GM23338 (cell line): ENCODE measurements at regions not wholly inside any gene's neighbourhood (a gene's known extent, or its start where the extent isn't known, plus 50 kb on each side); places are given as distances from the start of the nearest gene placed in this dataset.

Source experiments
- ATAC-seq: fragments of 200-7000 bp; cut with Tn5 transposase; 3 replicates; pipeline ENCODE4 v1.9.1; 2020
- DNase-seq: peaks from one replicate; pipeline ENCODE4 v3.0.0-alpha.2; 2015; ENCODE audit warnings: low spot score
- H2AFZ ChIP-seq: fragments of 200-600 bp; sonication (generic); 2 replicates; pipeline ENCODE4 v1.8.0; 2016; ENCODE audit warnings: antibody characterized with exemption, mild to moderate bottlenecking, moderate library complexity
- H3F3A ChIP-seq: fragments of 200-600 bp; sonication (generic); replicated peaks from 2 replicates; pipeline ENCODE4 v1.8.0; 2017; ENCODE audit warnings: antibody characterized with exemption, mixed run types, low read depth
- H3K27ac ChIP-seq: fragments of 200-600 bp; sonication (generic); 2 replicates; pipeline ENCODE4 v1.6.1; 2016; ENCODE audit warnings: low read depth
- H3K27me3 ChIP-seq: fragments of 200-600 bp; sonication (generic); 2 replicates; pipeline ENCODE4 v1.8.0; 2016; ENCODE audit warnings: mild to moderate bottlenecking, mixed run types, moderate library complexity; ENCODE audit not compliant: insufficient read depth
- H3K36me3 ChIP-seq: fragments of 200-600 bp; sonication (generic); 2 replicates; pipeline ENCODE4 v1.8.0; 2016; ENCODE audit warnings: mild to moderate bottlenecking; ENCODE audit not compliant: insufficient read depth
- H3K4me1 ChIP-seq: fragments of 200-600 bp; sonication (generic); 2 replicates; pipeline ENCODE4 v1.8.0; 2016; ENCODE audit warnings: mild to moderate bottlenecking, moderate library complexity; ENCODE audit not compliant: insufficient read depth
- H3K4me2 ChIP-seq: fragments of 200-600 bp; sonication (generic); 2 replicates; pipeline ENCODE4 v1.7.1; 2017; ENCODE audit warnings: mixed run types
- H3K4me3 ChIP-seq: fragments of 200-600 bp; sonication (generic); 2 replicates; pipeline ENCODE4 v1.6.1; 2016; ENCODE audit warnings: mixed run types
- H3K79me2 ChIP-seq: fragments of 200-600 bp; sonication (generic); replicated peaks from 2 replicates; pipeline ENCODE4 v1.8.0; 2017; ENCODE audit warnings: mild to moderate bottlenecking; ENCODE audit not compliant: insufficient read depth
- H3K9me2 ChIP-seq: fragments of 200-600 bp; sonication (generic); 2 replicates; pipeline ENCODE4 v1.8.0; 2017; ENCODE audit not compliant: insufficient read depth
- H4K20me1 ChIP-seq: fragments of 200-600 bp; sonication (generic); replicated peaks from 2 replicates; pipeline ENCODE4 v1.8.0; 2017; ENCODE audit warnings: mild to moderate bottlenecking; ENCODE audit not compliant: insufficient read depth
- H3K27ac Mint-ChIP-seq: 2 replicates; pipeline ENCODE4 v1.8.0; 2020; ENCODE audit warnings: inconsistent platforms, mild to moderate bottlenecking, moderate library complexity, mixed read lengths
- H3K27me3 Mint-ChIP-seq: 3 replicates; pipeline ENCODE4 v1.8.0; 2022; ENCODE audit warnings: low read depth, mild to moderate bottlenecking, moderate library complexity, mixed read lengths, inconsistent platforms; ENCODE audit not compliant: insufficient read depth, poor library complexity
- H3K36me3 Mint-ChIP-seq: 3 replicates; pipeline ENCODE4 v1.8.0; 2021; ENCODE audit warnings: low read depth, mild to moderate bottlenecking, inconsistent platforms, moderate library complexity, mixed read lengths
- H3K4me1 Mint-ChIP-seq: 3 replicates; pipeline ENCODE4 v1.8.0; 2020; ENCODE audit warnings: mild to moderate bottlenecking, inconsistent platforms, mixed read lengths
- H3K4me3 Mint-ChIP-seq: 3 replicates; pipeline ENCODE4 v1.8.0; 2021; ENCODE audit warnings: moderate library complexity, mild to moderate bottlenecking, inconsistent platforms, mixed read lengths
- H3K9me3 Mint-ChIP-seq: 3 replicates; pipeline ENCODE4 v1.8.0; 2020; ENCODE audit warnings: moderate library complexity, mild to moderate bottlenecking, inconsistent platforms, mixed read lengths
- CREB1 ChIP-seq: fragments of 250-450 bp; sonication (Bioruptor Pico); IDR thresholded peaks from 2 replicates; pipeline ENCODE4 v1.5.0; 2020; ENCODE audit warnings: low read depth, mild to moderate bottlenecking, moderate library complexity
- EZH2 ChIP-seq: fragments of 200-600 bp; sonication (generic); IDR thresholded peaks from one replicate; pipeline ENCODE4 v1.8.0; 2017; ENCODE audit warnings: antibody characterized with exemption, mild to moderate bottlenecking, low read depth; ENCODE audit not compliant: unreplicated experiment
- EZH2phosphoT487 ChIP-seq: fragments of 200-600 bp; sonication (generic); IDR thresholded peaks from one replicate; pipeline ENCODE4 v1.8.1; 2018; ENCODE audit warnings: antibody characterized with exemption; ENCODE audit not compliant: unreplicated experiment
- JUNB ChIP-seq: IDR thresholded peaks from one replicate; pipeline ENCODE4 v1.6.1; 2016; ENCODE audit warnings: antibody characterized with exemption; ENCODE audit not compliant: unreplicated experiment
- NANOG ChIP-seq: IDR thresholded peaks from 2 replicates; pipeline ENCODE4 v1.6.1; 2016; ENCODE audit warnings: antibody characterized with exemption, borderline replicate concordance
- POLR2AphosphoS5 ChIP-seq: IDR thresholded peaks from 2 replicates; pipeline ENCODE4 v1.6.1; 2016; ENCODE audit warnings: antibody characterized with exemption, low read depth
- REST ChIP-seq: IDR thresholded peaks from one replicate; pipeline ENCODE4 v1.6.1; 2018; ENCODE audit warnings: antibody characterized with exemption; ENCODE audit not compliant: unreplicated experiment
- ZNF114 ChIP-seq: fragments of 250-450 bp; sonication (Bioruptor Pico); IDR thresholded peaks from 2 replicates; pipeline ENCODE4 v1.5.0; 2020; ENCODE audit warnings: mild to moderate bottlenecking, moderate library complexity
- ZNF331 ChIP-seq: fragments of 250-450 bp; sonication (Bioruptor Pico); IDR thresholded peaks from 2 replicates; pipeline ENCODE4 v1.5.0; 2020; ENCODE audit warnings: low read depth, mild to moderate bottlenecking, moderate library complexity
- TF ChIP-seq, protein P1 (sequence below): fragments of 250-450 bp; sonication (Bioruptor Pico); IDR thresholded peaks from 2 replicates; pipeline ENCODE4 v1.5.0; 2020; ENCODE audit warnings: mild to moderate bottlenecking, moderate library complexity

DNA sequence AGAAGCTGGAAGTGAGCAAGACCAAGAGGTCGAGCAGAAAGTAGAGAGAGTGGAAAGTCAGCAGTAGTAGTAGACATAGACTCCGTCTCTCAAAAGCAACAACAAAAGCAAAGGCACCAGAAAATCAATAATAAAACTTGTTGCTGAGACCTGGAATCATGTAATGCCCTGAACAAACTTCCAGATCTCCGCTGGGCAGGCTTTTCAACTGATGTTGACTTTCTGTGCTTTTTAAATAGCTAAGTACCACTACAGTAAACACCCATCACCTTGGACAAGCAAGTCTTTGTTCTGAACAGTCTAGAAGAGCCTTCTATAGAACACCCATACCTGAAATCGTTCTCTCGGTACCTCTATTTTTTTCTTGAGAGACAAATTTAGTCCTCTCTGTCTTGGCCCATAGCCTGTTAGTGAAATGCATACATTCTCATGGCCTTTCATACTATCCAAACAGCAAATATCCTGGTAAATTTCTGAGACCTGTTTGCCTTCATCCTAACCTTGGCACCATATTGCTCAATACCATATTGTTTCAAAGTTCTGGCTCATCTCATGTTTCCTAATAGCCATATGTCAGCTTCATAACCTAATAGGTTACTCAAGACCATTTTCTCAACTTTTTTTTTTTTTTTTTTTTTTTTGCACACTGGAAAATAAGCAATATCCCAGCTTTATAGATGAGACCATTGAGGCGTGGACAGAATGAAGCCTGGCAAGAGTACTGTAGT is 200.6 kb upstream of the RBPJ start (continued):
- TF ChIP-seq CREB1 (no peak), JUNB (no peak), ZNF331 (CRISPR knock-in tag) (no peak), EZH2phosphoT487 (no peak), EZH2 (no peak), POLR2AphosphoS5 (no peak), ZNF114 (no peak), NANOG (no peak), REST (no peak)

- Histone ChIP-seq H3K79me2 (no peaks in the 10 kb centered on the region), H2AFZ (no peak overlapping the region), H4K20me1 (no peaks in the 10 kb centered on the region), H3F3A (no peaks in the 10 kb centered on the region), H3K36me3 (no peaks in the 10 kb centered on the region), H3K27me3 (no peaks in the 10 kb centered on the region), H3K4me3 (no peak overlapping the region), H3K4me2 (no peak overlapping the region), H3K27ac (no peak overlapping the region), H3K9me2 (peaks cover 8% of the 10 kb centered on the region; the same call in 1 of the 2 replicates), H3K4me1 (no peaks in the 10 kb centered on the region)
- Mint-ChIP-seq H3K4me1 (no peaks in the 10 kb centered on the region), H3K27ac (no peak overlapping the region), H3K4me3 (no peak overlapping the region), H3K9me3 (no peaks in the 10 kb centered on the region), H3K27me3 (no peaks in the 10 kb centered on the region), H3K36me3 (no peaks in the 10 kb centered on the region)
- no peak for TF ChIP-seq CREB1
- TF ChIP-seq, protein P1, sequence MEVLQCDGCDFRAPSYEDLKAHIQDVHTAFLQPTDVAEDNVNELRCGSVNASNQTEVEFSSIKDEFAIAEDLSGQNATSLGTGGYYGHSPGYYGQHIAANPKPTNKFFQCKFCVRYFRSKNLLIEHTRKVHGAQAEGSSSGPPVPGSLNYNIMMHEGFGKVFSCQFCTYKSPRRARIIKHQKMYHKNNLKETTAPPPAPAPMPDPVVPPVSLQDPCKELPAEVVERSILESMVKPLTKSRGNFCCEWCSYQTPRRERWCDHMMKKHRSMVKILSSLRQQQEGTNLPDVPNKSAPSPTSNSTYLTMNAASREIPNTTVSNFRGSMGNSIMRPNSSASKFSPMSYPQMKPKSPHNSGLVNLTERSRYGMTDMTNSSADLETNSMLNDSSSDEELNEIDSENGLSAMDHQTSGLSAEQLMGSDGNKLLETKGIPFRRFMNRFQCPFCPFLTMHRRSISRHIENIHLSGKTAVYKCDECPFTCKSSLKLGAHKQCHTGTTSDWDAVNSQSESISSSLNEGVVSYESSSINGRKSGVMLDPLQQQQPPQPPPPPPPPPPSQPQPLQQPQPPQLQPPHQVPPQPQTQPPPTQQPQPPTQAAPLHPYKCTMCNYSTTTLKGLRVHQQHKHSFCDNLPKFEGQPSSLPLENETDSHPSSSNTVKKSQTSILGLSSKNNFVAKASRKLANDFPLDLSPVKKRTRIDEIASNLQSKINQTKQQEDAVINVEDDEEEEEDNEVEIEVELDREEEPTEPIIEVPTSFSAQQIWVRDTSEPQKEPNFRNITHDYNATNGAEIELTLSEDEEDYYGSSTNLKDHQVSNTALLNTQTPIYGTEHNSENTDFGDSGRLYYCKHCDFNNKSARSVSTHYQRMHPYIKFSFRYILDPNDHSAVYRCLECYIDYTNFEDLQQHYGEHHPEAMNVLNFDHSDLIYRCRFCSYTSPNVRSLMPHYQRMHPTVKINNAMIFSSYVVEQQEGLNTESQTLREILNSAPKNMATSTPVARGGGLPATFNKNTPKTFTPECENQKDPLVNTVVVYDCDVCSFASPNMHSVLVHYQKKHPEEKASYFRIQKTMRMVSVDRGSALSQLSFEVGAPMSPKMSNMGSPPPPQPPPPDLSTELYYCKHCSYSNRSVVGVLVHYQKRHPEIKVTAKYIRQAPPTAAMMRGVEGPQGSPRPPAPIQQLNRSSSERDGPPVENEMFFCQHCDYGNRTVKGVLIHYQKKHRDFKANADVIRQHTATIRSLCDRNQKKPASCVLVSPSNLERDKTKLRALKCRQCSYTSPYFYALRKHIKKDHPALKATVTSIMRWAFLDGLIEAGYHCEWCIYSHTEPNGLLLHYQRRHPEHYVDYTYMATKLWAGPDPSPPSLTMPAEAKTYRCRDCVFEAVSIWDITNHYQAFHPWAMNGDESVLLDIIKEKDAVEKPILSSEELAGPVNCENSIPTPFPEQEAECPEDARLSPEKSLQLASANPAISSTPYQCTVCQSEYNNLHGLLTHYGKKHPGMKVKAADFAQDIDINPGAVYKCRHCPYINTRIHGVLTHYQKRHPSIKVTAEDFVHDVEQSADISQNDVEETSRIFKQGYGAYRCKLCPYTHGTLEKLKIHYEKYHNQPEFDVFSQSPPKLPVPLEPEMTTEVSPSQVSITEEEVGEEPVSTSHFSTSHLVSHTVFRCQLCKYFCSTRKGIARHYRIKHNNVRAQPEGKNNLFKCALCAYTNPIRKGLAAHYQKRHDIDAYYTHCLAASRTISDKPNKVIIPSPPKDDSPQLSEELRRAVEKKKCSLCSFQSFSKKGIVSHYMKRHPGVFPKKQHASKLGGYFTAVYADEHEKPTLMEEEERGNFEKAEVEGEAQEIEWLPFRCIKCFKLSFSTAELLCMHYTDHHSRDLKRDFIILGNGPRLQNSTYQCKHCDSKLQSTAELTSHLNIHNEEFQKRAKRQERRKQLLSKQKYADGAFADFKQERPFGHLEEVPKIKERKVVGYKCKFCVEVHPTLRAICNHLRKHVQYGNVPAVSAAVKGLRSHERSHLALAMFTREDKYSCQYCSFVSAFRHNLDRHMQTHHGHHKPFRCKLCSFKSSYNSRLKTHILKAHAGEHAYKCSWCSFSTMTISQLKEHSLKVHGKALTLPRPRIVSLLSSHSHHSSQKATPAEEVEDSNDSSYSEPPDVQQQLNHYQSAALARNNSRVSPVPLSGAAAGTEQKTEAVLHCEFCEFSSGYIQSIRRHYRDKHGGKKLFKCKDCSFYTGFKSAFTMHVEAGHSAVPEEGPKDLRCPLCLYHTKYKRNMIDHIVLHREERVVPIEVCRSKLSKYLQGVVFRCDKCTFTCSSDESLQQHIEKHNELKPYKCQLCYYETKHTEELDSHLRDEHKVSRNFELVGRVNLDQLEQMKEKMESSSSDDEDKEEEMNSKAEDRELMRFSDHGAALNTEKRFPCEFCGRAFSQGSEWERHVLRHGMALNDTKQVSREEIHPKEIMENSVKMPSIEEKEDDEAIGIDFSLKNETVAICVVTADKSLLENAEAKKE (CRISPR knock-in tag) = no peak
- TF ChIP-seq ZNF331 (CRISPR knock-in tag) = no peak
- TF ChIP-seq EZH2phosphoT487 = no peak
- TF ChIP-seq NANOG = no peak
- ATAC-seq (no peak), DNase-seq (no peak)
Observed at GRCh38 chr4:26122690-26123089, 198.1 kb upstream of the RBPJ start.
